Testis (tissue), 2 donors: ENCODE measurements at regions not wholly inside any gene's neighbourhood (a gene's known extent, or its start where the extent isn't known, plus 50 kb on each side); places are given as distances from the start of the nearest gene placed in this dataset.
"Not testable (repeated sequence)": the region's sequence is repeated elsewhere in the genome, so short reads cannot be mapped to it uniquely, and the experiment has no call there.

Experiments
- CTCF ChIP-seq, 3 experiments: fragments of 450-650 bp in 2 of 3; fragments of 200-600 bp in 1 of 3; sonication (generic) in 1 of 3; IDR thresholded peaks; one replicate each; pipeline ENCODE4 v1.5.1; 2016 to 2019; ENCODE audit warnings: antibody characterized with exemption in 3 of 3, mild to moderate bottlenecking in 2 of 3, moderate library complexity in 1 of 3
- POLR2A ChIP-seq: fragments of 450-650 bp; IDR thresholded peaks from one replicate; pipeline ENCODE4 v1.6.1; 2017; ENCODE audit warnings: antibody characterized with exemption, mild to moderate bottlenecking, moderate library complexity

GRCh38 chr9:65445991-65446390 lies 161.0 kb upstream of the FOXD4L5 start:
- not testable (repeated sequence) for TF ChIP-seq POLR2A; CTCF (IDR thresholded peaks at IDR 0.05)
